ENCODE measurements at regions not wholly inside any gene's neighbourhood (a gene's known extent, or its start where the extent isn't known, plus 50 kb on each side); places are given as distances from the start of the nearest gene placed in this dataset.

GRCh38 chr5:3311433-3311832 is 284.2 kb upstream of the IRX1 start:
- no peak overlapping the region for H3K27ac Mint-ChIP-seq (ENCODE audit: unreplicated experiment)
- no peaks in the 10 kb centered on the region for H3K27me3 Mint-ChIP-seq (ENCODE audit: unreplicated experiment)
- H3K36me3 Mint-ChIP-seq (ENCODE audit: unreplicated experiment), result peaks cover 2% of the 10 kb centered on the region
- no peak for DNase-seq (ENCODE audit: extremely low spot score, unreplicated experiment)
- no peak for TF ChIP-seq CTCF (IDR thresholded peaks at IDR 0.05)
- H3K9me3 Mint-ChIP-seq (ENCODE audit: unreplicated experiment), result peaks cover 41% of the 10 kb centered on the region
- no peak overlapping the region for H3K4me3 Mint-ChIP-seq (ENCODE audit: unreplicated experiment)
- no peaks in the 10 kb centered on the region for H3K4me1 Mint-ChIP-seq (ENCODE audit: unreplicated experiment)

- Mint-ChIP-seq H3K9me3 (ENCODE audit: unreplicated experiment) (peaks cover 40% of the 10 kb centered on the region), H3K4me3 (ENCODE audit: unreplicated experiment) (no peak overlapping the region), H3K36me3 (ENCODE audit: unreplicated experiment) (peaks cover 2% of the 10 kb centered on the region), H3K4me1 (ENCODE audit: unreplicated experiment) (no peaks in the 10 kb centered on the region), H3K27me3 (ENCODE audit: unreplicated experiment) (no peaks in the 10 kb centered on the region), H3K27ac (ENCODE audit: unreplicated experiment) (no peak overlapping the region)
- DNase-seq (ENCODE audit: extremely low spot score, unreplicated experiment), result no peak
- TF ChIP-seq CTCF (IDR thresholded peaks at IDR 0.05), result no peak
These were observed 284.9 kb upstream of the IRX1 start for GRCh38 chr5:3310541-3311261.

- Mint-ChIP-seq H3K36me3 (ENCODE audit: unreplicated experiment) (peaks cover 2% of the 10 kb centered on the region), H3K27me3 (ENCODE audit: unreplicated experiment) (no peaks in the 10 kb centered on the region), H3K4me3 (ENCODE audit: unreplicated experiment) (no peak overlapping the region), H3K27ac (ENCODE audit: unreplicated experiment) (no peak overlapping the region), H3K9me3 (ENCODE audit: unreplicated experiment) (peaks cover 32% of the 10 kb centered on the region), H3K4me1 (ENCODE audit: unreplicated experiment) (no peaks in the 10 kb centered on the region)
- no peak for DNase-seq (ENCODE audit: extremely low spot score, unreplicated experiment)
- no peak for TF ChIP-seq CTCF (IDR thresholded peaks at IDR 0.05)
These were observed 286.1 kb upstream of the IRX1 start for GRCh38 chr5:3309538-3309937.

- peaks cover 20% of the 10 kb centered on the region for H3K9me3 Mint-ChIP-seq (ENCODE audit: unreplicated experiment)
- no peak overlapping the region for H3K4me3 Mint-ChIP-seq (ENCODE audit: unreplicated experiment)
- TF ChIP-seq CTCF (IDR thresholded peaks at IDR 0.05), result no peak
- H3K4me1 Mint-ChIP-seq (ENCODE audit: unreplicated experiment), result peaks cover 3% of the 10 kb centered on the region
- no peaks in the 10 kb centered on the region for H3K27me3 Mint-ChIP-seq (ENCODE audit: unreplicated experiment)
- no peak overlapping the region for H3K27ac Mint-ChIP-seq (ENCODE audit: unreplicated experiment)
- DNase-seq (ENCODE audit: extremely low spot score, unreplicated experiment), result no peak
- H3K36me3 Mint-ChIP-seq (ENCODE audit: unreplicated experiment), result no peaks in the 10 kb centered on the region
These were observed 287.5 kb upstream of the IRX1 start for GRCh38 chr5:3307982-3308621.

DNA sequence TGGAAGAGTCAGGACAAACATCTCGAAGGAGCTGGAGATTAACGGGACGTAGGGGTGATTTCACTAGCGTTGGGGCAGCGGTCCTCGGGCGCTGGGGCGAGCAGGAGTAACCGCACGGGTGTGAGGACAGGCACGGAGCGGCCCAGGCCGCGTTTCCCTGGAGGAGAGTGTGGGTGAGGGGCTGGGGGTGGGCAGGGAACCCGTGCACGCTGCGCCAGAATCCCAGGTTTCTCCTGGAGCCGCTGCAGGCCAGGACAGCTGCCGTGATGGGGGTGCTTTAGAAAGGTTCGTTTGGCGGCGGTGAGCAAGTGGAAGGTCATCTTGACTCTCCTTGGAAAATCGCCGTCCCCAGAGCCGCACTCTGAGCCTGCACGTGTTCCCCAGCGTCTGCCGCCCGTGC is 290.2 kb upstream of the IRX1 start:
- H3K36me3 Mint-ChIP-seq (ENCODE audit: unreplicated experiment), result no peaks in the 10 kb centered on the region

More for the DNA sequence above, 290.2 kb upstream of the IRX1 start:
- Mint-ChIP-seq H3K9me3 (ENCODE audit: unreplicated experiment) (peaks cover 1% of the 10 kb centered on the region), H3K27ac (ENCODE audit: unreplicated experiment) (no peak overlapping the region), H3K4me3 (ENCODE audit: unreplicated experiment) (no peak overlapping the region), H3K27me3 (ENCODE audit: unreplicated experiment) (no peaks in the 10 kb centered on the region), H3K4me1 (ENCODE audit: unreplicated experiment) (peaks cover 3% of the 10 kb centered on the region)
- TF ChIP-seq CTCF (IDR thresholded peaks at IDR 0.05), result no peak
- no peak for DNase-seq (ENCODE audit: extremely low spot score, unreplicated experiment)
